K562 (cell line): ENCODE measurements at regions not wholly inside any gene's neighbourhood (a gene's known extent, or its start where the extent isn't known, plus 50 kb on each side); places are given as distances from the start of the nearest gene placed in this dataset.

Source experiments
- ATAC-seq: fragments of 200-7000 bp; cut with Tn5 transposase; 3 replicates; pipeline ENCODE4 v1.9.1; 2020; ENCODE audit warnings: moderate library complexity
- BruUV-seq: library from RNA; stranded (reverse); fragments of 400-500 nt; replicated peaks from 2 replicates; lab custom pipeline; 2021; lab: Mats Ljungman, UMichigan
- CTCF ChIA-PET: fragments of 300-600 bp; formaldehyde crosslinking; extraction: SDS; loops from one replicate; lab custom pipeline; 2021; ENCODE audit warnings: low intra/inter-chr PET ratio; lab: Yijun Ruan, JAX
- POLR2A ChIA-PET: fragments of 300-600, 350-650 bp; sonication (Branson Sonifier 250); formaldehyde crosslinking; extraction: SDS; loops from one replicate; lab custom pipeline; 2021; ENCODE audit warnings: antibody characterized with exemption, inconsistent platforms; lab: Yijun Ruan, JAX
- DNase-seq, 4 experiments: peaks; one replicate each; pipeline versions ENCODE4 v3.0.0 to v3.0.0-alpha.2; 2011 to 2018; ENCODE audit warnings: low spot score in 3 of 4, mixed read lengths in 3 of 4; ENCODE audit errors: extremely low read depth in 1 of 4
- FAIRE-seq: peaks from 2 replicates; lab custom pipeline; 2011; peaks lifted over from hg19 to GRCh38; lab: Jason Lieb, UNC
- H2AFZ ChIP-seq: 2 replicates; pipeline ENCODE4 v1.6.0; 2011; ENCODE audit warnings: low read depth, low read length, control low read depth, inconsistent platforms
- H3K27ac ChIP-seq: fragments of 200-600 bp; 3 replicates; pipeline ENCODE4 v1.8.0; 2011; ENCODE audit warnings: low read depth, mild to moderate bottlenecking, control low read depth, inconsistent platforms, low read length, moderate library complexity, mixed read lengths; ENCODE audit errors: extremely low read depth
- H3K27me3 ChIP-seq, 2 experiments: fragments of 300-600 bp in 1 of 2; 2 replicates in 1 of 2; 3 replicates in 1 of 2; pipeline versions ENCODE4 v1.6.0 to v1.8.0; 2011; ENCODE audit warnings: inconsistent platforms in 2 of 2, low read length in 2 of 2, mild to moderate bottlenecking in 1 of 2, mixed read lengths in 1 of 2, moderate library complexity in 1 of 2; ENCODE audit not compliant: control insufficient read depth in 2 of 2, insufficient read depth in 2 of 2
- H3K36me3 ChIP-seq: fragments of 300-600 bp; 3 replicates; pipeline ENCODE4 v1.8.0; 2011; ENCODE audit warnings: mild to moderate bottlenecking, low read length, inconsistent platforms; ENCODE audit not compliant: control insufficient read depth, insufficient read depth
- H3K4me1 ChIP-seq, 2 experiments: fragments of 200-600 bp in 1 of 2; replicated peaks in 1 of 2; 2 replicates in 1 of 2; 3 replicates in 1 of 2; pipeline versions ENCODE4 v1.5.1 to v1.8.0; 2011; ENCODE audit warnings: inconsistent platforms in 2 of 2, low read length in 2 of 2, mild to moderate bottlenecking in 1 of 2, mixed read lengths in 1 of 2, moderate library complexity in 1 of 2; ENCODE audit not compliant: control insufficient read depth in 2 of 2, insufficient read depth in 2 of 2
- H3K4me2 ChIP-seq: 2 replicates; pipeline ENCODE4 v1.6.1; 2011; ENCODE audit warnings: low read length, control low read depth, inconsistent platforms, mixed read lengths; ENCODE audit not compliant: insufficient read depth
- H3K4me3 ChIP-seq: fragments of 200-600 bp; sonication (generic), shearing (Covaris generic); 2 replicates; pipeline ENCODE4 v1.5.1; 2016; ENCODE audit warnings: control low read depth, inconsistent platforms
- H3K79me2 ChIP-seq: fragments of 200-600 bp; 3 replicates; pipeline ENCODE4 v1.8.0; 2011; ENCODE audit warnings: low read length, inconsistent platforms; ENCODE audit not compliant: control insufficient read depth, insufficient read depth
- H3K9ac ChIP-seq, 2 experiments: 2 replicates each; pipeline versions ENCODE4 v1.6.0 to v1.6.1; 2011; ENCODE audit warnings: low read depth in 2 of 2, low read length in 2 of 2, control low read depth in 1 of 2, inconsistent platforms in 1 of 2, mild to moderate bottlenecking in 1 of 2, mixed read lengths in 1 of 2; ENCODE audit not compliant: insufficient read depth in 1 of 2
- H3K9me1 ChIP-seq: one replicate; pipeline ENCODE4 v1.6.0; 2011; ENCODE audit warnings: inconsistent platforms, mild to moderate bottlenecking, low read length, moderate library complexity; ENCODE audit not compliant: control insufficient read depth, insufficient read depth
- H3K9me3 ChIP-seq: replicated peaks from 2 replicates; pipeline ENCODE4 v1.5.1; 2011; ENCODE audit warnings: low read depth, low read length, inconsistent platforms; ENCODE audit not compliant: control insufficient read depth, insufficient read depth
- H4K20me1 ChIP-seq: replicated peaks from 2 replicates; pipeline ENCODE4 v1.6.1; 2011; ENCODE audit warnings: low read length, inconsistent platforms, mixed read lengths; ENCODE audit not compliant: control insufficient read depth, insufficient read depth
- GTF2A2 ChIP-seq: IDR thresholded peaks from 2 replicates; pipeline ENCODE4 v1.6.1; 2016; ENCODE audit warnings: mild to moderate bottlenecking, missing genetic modification characterization, missing compliant biosample characterization
- KAT8 ChIP-seq: fragments of 450-650 bp; IDR thresholded peaks from 2 replicates; pipeline ENCODE4 v1.6.1; 2016; ENCODE audit warnings: low read depth, mild to moderate bottlenecking
- STAT5B ChIP-seq: fragments of 250-450 bp; sonication (Bioruptor Pico); IDR thresholded peaks from 2 replicates; pipeline ENCODE4 v1.8.0; 2021; ENCODE audit warnings: mild to moderate bottlenecking, inconsistent platforms
- ZBTB7A ChIP-seq: IDR thresholded peaks from 2 replicates; pipeline ENCODE4 v1.6.1; 2011; ENCODE audit warnings: low read depth, mild to moderate bottlenecking, low read length, moderate library complexity, borderline replicate concordance; ENCODE audit not compliant: control insufficient read depth
- ZEB2 ChIP-seq: fragments of 450-650 bp; IDR thresholded peaks from 2 replicates; pipeline ENCODE4 v1.6.1; 2016
- ZNF3 ChIP-seq: fragments of 250-450 bp; sonication (Bioruptor Pico); IDR thresholded peaks from 2 replicates; pipeline ENCODE4 v1.5.0; 2021; ENCODE audit warnings: mild to moderate bottlenecking, moderate library complexity
- WGBS: fragments of 100-300 bp; shearing (Covaris generic); methylation state at CpG from one replicate; pipeline ENCODE4 v1.1.6; 2016; ENCODE audit warnings: low coverage, mixed read lengths; ENCODE audit not compliant: insufficient coverage; ENCODE audit errors: missing lambda C conversion rate; 5-methylcytosine and 5-hydroxymethylcytosine counted together
- in situ Hi-C: fragments of 300-500 bp; cut with MboI; formaldehyde crosslinking; loops from 4 replicates; pipeline ENCODE4 v1.15.0; 2018; ENCODE audit warnings: inconsistent platforms, mixed read lengths
- intact Hi-C: fragments of 100-400 bp; cut with micrococcal nuclease; formaldehyde crosslinking; loops from 2 replicates; pipeline ENCODE4 v1.14.2; 2022
- TF ChIP-seq, protein P1 (sequence below): fragments of 450-650 bp; IDR thresholded peaks from 2 replicates; pipeline ENCODE4 v1.6.1; 2016; ENCODE audit warnings: borderline replicate concordance
- TF ChIP-seq, protein P2 (sequence below), 3 experiments: fragments of 200-800 bp in 1 of 3; sonication (Bioruptor generic) in 1 of 3; sonication (generic) in 1 of 3; formaldehyde crosslinking in 1 of 3; IDR thresholded peaks; 2 replicates each; pipeline versions ENCODE4 v1.6.1 to v1.8.0; 2016 to 2022; ENCODE audit warnings: mild to moderate bottlenecking in 2 of 3, missing compliant biosample characterization in 2 of 3, missing genetic modification characterization in 2 of 3, missing genetic modification reagents in 1 of 3

DNA sequence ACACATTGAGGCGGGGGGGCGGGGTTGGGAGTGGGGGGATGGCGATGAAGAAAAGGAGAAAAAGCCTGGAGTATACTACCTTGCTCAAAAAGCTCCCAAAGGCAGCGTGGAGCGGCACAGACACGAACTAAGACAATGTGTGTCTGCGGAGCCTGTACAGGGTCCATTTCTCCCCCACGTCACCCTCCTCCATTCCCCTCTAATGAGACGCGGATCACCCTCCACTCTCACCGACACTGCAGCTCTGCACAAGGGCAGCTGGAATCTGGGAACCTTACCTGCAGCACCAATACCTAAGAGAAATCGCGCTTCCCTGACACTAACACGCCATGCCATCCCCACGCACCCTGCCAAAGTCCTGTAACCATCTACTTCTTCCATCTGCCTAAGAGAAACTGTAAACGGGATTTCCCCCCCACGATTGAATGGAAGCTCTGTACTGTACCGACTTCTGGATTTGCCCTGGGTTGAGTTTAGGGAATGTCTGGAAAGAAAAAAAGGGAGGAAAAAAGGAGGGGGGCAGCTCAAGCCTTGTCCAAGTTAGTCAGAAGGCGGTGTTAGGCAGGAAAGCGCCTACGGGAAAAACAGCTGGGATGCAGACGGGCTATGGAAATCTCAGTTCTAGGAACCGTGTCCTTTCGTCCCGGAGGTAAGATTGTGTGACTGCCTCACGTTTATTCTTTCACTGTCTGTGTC, 125.7 kb upstream of the C11orf58 start:
- no TSS peak for BruUV-seq
- TF ChIP-seq KAT8 = no peak
- no peak for TF ChIP-seq ZBTB7A
- TF ChIP-seq, protein P1, sequence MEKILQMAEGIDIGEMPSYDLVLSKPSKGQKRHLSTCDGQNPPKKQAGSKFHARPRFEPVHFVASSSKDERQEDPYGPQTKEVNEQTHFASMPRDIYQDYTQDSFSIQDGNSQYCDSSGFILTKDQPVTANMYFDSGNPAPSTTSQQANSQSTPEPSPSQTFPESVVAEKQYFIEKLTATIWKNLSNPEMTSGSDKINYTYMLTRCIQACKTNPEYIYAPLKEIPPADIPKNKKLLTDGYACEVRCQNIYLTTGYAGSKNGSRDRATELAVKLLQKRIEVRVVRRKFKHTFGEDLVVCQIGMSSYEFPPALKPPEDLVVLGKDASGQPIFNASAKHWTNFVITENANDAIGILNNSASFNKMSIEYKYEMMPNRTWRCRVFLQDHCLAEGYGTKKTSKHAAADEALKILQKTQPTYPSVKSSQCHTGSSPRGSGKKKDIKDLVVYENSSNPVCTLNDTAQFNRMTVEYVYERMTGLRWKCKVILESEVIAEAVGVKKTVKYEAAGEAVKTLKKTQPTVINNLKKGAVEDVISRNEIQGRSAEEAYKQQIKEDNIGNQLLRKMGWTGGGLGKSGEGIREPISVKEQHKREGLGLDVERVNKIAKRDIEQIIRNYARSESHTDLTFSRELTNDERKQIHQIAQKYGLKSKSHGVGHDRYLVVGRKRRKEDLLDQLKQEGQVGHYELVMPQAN = no peak
- no peak for TF ChIP-seq GTF2A2 (tag)
- no peak for TF ChIP-seq STAT5B
- no peak for TF ChIP-seq ZEB2
- no peak for TF ChIP-seq ZNF3
- TF ChIP-seq, protein P2, sequence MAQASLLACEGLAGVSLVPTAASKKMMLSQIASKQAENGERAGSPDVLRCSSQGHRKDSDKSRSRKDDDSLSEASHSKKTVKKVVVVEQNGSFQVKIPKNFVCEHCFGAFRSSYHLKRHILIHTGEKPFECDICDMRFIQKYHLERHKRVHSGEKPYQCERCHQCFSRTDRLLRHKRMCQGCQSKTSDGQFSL (CRISPR knock-in tag; IDR thresholded peaks at IDR 0.05) = 0 out of 2 replicates have a peak, but pooled peaks have one; percentile 58
- TF ChIP-seq, protein P2 (tag; IDR thresholded peaks at IDR 0.05) = no peak
- H3K27me3 ChIP-seq = peaks cover 0 to 7% of the 10 kb centered on the region in 2 experiments; a peak in 2 of 5 replicates
- peaks cover 6 to 22% of the 10 kb centered on the region in 2 experiments; a peak in 4 of 5 replicates for H3K4me1 ChIP-seq
- H2AFZ ChIP-seq = peak overlapping the region; percentile 79
- 44% methylated on average over 22 of the region's 26 CpGs for WGBS
- no peaks in the 10 kb centered on the region for H3K9me1 ChIP-seq
- in situ Hi-C loops (loop anchor here (25.0 kb wide), 1 partner anchor 775 kb away; no protein-coding TSS in a partner anchor), intact Hi-C loops (loop anchor here (1.0 to 10.0 kb wide), 3 partner anchors 421 to 840 kb away; no protein-coding TSS in a partner anchor)
- no peaks in the 10 kb centered on the region for H3K9me3 ChIP-seq
- H3K4me2 ChIP-seq = peak overlapping the region; percentile 81
- ATAC-seq (peak; percentile 9), FAIRE-seq (no peak), DNase-seq (no peak)
- H3K9ac ChIP-seq = peak overlapping the region in 1 of 2 experiments; percentile 78; a peak in 1 of 4 replicates
- no peaks in the 10 kb centered on the region for H3K36me3 ChIP-seq
- ChIA-PET POLR2A (interaction anchor here (0.6 to 1.1 kb wide), 3 partner anchors 397 to 421 kb away, joined by 3 to 4 read pairs (median 4); no protein-coding TSS in a partner anchor), CTCF (interaction anchor here (0.6 to 3.5 kb wide), 4 partner anchors 44 to 760 kb away, joined by 3 to 14 read pairs (median 6); no protein-coding TSS in a partner anchor)
- no peak overlapping the region for H3K27ac ChIP-seq
- no peaks in the 10 kb centered on the region for H3K79me2 ChIP-seq
- H3K4me3 ChIP-seq = peak overlapping the region; percentile 36; the same call in 1 of the 2 replicates
- H4K20me1 ChIP-seq = no peaks in the 10 kb centered on the region
